CD4-positive, alpha-beta T cell (primary cell): ENCODE measurements at regions not wholly inside any gene's neighbourhood (a gene's known extent, or its start where the extent isn't known, plus 50 kb on each side); places are given as distances from the start of the nearest gene placed in this dataset.

ENCODE experiments used
- ATAC-seq: fragments of 200-7000 bp; cut with Tn5 transposase; one replicate; pipeline ENCODE4 v1.10.0; 2022; ENCODE audit warnings: mild to moderate bottlenecking; ENCODE audit not compliant: poor library complexity
- CTCF ChIA-PET: fragments of 350-600 bp; sonication (Branson Sonifier 250); formaldehyde crosslinking; loops from one replicate; lab custom pipeline; 2021; ENCODE audit warnings: antibody characterized with exemption, inconsistent platforms; lab: Charles Lee
- POLR2A ChIA-PET: fragments of 350-600 bp; sonication (Branson Sonifier 250); formaldehyde crosslinking; loops from one replicate; lab custom pipeline; 2021; ENCODE audit warnings: antibody characterized with exemption, inconsistent platforms; lab: Charles Lee
- DNase-seq, 14 experiments: peaks; one replicate each; pipeline ENCODE4 v3.0.0-alpha.2; 2013 to 2020; ENCODE audit warnings: mixed read lengths in 2 of 14
- H3K27ac ChIP-seq, 2 donors: one replicate each; pipeline versions ENCODE4 v1.5.1 to v1.7.0; 2013; ENCODE audit warnings: low read length in 2 of 2, low read depth in 1 of 2, mild to moderate bottlenecking in 1 of 2
- H3K27me3 ChIP-seq, 2 experiments: 1 replicate in 1 of 2; 2 replicates in 1 of 2; pipeline versions ENCODE4 v1.6.1 to v1.7.0; 2013; ENCODE audit warnings: low read length in 2 of 2, control low read depth in 1 of 2, mild to moderate bottlenecking in 1 of 2, moderate library complexity in 1 of 2; ENCODE audit not compliant: insufficient read depth in 2 of 2, control insufficient read depth in 1 of 2
- H3K36me3 ChIP-seq: one replicate; pipeline ENCODE4 v1.6.1; 2013; ENCODE audit warnings: low read length, control low read depth; ENCODE audit not compliant: insufficient read depth
- H3K4me1 ChIP-seq: one replicate; pipeline ENCODE4 v1.6.1; 2013; ENCODE audit warnings: low read length, control low read depth; ENCODE audit not compliant: insufficient read depth
- H3K4me3 ChIP-seq: one replicate; pipeline ENCODE4 v1.5.1; 2013; ENCODE audit warnings: mild to moderate bottlenecking, low read length, moderate library complexity
- H3K9me3 ChIP-seq, 2 experiments: 1 replicate in 1 of 2; 2 replicates in 1 of 2; pipeline versions ENCODE4 v1.6.1 to v1.7.0; 2013; ENCODE audit warnings: low read length in 2 of 2, mild to moderate bottlenecking in 2 of 2, control low read depth in 1 of 2, moderate library complexity in 1 of 2; ENCODE audit not compliant: control insufficient read depth in 1 of 2, insufficient read depth in 1 of 2
- H3K27ac Mint-ChIP-seq: one replicate; pipeline ENCODE4 v1.8.0; 2020; ENCODE audit warnings: mixed read lengths
- H3K27me3 Mint-ChIP-seq: one replicate; pipeline ENCODE4 v1.8.0; 2021; ENCODE audit warnings: mixed read lengths
- H3K36me3 Mint-ChIP-seq: one replicate; pipeline ENCODE4 v1.8.0; 2021; ENCODE audit warnings: low read depth, mixed read lengths
- H3K4me1 Mint-ChIP-seq: one replicate; pipeline ENCODE4 v1.8.0; 2021; ENCODE audit warnings: low read depth, mixed read lengths
- H3K4me3 Mint-ChIP-seq: one replicate; pipeline ENCODE4 v1.8.0; 2020; ENCODE audit warnings: mild to moderate bottlenecking, mixed read lengths
- H3K9me3 Mint-ChIP-seq: one replicate; pipeline ENCODE4 v1.8.0; 2020; ENCODE audit warnings: mixed read lengths
- intact Hi-C, 2 experiments: fragments of 100-400 bp; cut with DNase I in 1 of 2; cut with micrococcal nuclease in 1 of 2; formaldehyde crosslinking; loops; one replicate each; pipeline versions ENCODE4 v1.15.1 to v1.9.0; 2023 to 2025; cut with DNase I, micrococcal nuclease
- TF ChIP-seq, protein P1 (sequence below): fragments of 200-600 bp; IDR thresholded peaks from one replicate; pipeline ENCODE4 v1.8.0; 2022; ENCODE audit warnings: antibody characterized with exemption, mild to moderate bottlenecking

DNA sequence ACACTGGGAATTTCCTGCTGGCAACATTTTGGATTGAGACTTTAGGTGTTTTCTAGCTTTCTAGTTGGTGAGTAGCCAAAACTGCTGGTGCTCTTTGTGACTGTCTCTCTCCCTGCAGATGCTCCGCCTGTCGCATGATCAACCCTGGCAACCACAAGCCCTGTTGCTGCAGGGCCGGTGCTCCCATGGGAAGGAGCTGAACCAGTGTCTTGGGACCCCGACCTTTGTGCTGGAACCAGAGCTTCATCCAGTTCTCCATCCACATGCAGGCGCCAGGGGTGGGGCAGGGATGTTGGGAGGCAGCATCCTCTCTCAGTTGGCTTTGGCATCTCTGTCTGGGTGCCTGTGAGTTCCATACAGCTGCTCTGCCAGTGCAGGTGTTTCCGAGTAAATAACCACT is 306.2 kb upstream of the MKI67 start:
- intact Hi-C loops: no loop called here
- H3K9me3 ChIP-seq: peaks cover 0 to 40% of the 10 kb centered on the region in 2 experiments
- H3K36me3 ChIP-seq: no peaks in the 10 kb centered on the region
- H3K36me3 Mint-ChIP-seq: no peaks in the 10 kb centered on the region
- no peaks in the 10 kb centered on the region for H3K4me1 ChIP-seq
- H3K9me3 Mint-ChIP-seq: no peaks in the 10 kb centered on the region
- no peak overlapping the region for H3K27ac ChIP-seq
- CTCF ChIA-PET: no interaction called here
- no peak overlapping the region for H3K4me3 Mint-ChIP-seq
- H3K27me3 Mint-ChIP-seq: peaks cover 3% of the 10 kb centered on the region
- POLR2A ChIA-PET: no interaction called here
- H3K4me1 Mint-ChIP-seq: no peaks in the 10 kb centered on the region
- no peak overlapping the region for H3K27ac Mint-ChIP-seq
- H3K4me3 ChIP-seq: no peak overlapping the region
- DNase-seq: no peak
- TF ChIP-seq, protein P1, sequence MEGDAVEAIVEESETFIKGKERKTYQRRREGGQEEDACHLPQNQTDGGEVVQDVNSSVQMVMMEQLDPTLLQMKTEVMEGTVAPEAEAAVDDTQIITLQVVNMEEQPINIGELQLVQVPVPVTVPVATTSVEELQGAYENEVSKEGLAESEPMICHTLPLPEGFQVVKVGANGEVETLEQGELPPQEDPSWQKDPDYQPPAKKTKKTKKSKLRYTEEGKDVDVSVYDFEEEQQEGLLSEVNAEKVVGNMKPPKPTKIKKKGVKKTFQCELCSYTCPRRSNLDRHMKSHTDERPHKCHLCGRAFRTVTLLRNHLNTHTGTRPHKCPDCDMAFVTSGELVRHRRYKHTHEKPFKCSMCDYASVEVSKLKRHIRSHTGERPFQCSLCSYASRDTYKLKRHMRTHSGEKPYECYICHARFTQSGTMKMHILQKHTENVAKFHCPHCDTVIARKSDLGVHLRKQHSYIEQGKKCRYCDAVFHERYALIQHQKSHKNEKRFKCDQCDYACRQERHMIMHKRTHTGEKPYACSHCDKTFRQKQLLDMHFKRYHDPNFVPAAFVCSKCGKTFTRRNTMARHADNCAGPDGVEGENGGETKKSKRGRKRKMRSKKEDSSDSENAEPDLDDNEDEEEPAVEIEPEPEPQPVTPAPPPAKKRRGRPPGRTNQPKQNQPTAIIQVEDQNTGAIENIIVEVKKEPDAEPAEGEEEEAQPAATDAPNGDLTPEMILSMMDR: no peak
- no peak for ATAC-seq
- peaks cover 0 to 4% of the 10 kb centered on the region in 2 experiments for H3K27me3 ChIP-seq

DNA sequence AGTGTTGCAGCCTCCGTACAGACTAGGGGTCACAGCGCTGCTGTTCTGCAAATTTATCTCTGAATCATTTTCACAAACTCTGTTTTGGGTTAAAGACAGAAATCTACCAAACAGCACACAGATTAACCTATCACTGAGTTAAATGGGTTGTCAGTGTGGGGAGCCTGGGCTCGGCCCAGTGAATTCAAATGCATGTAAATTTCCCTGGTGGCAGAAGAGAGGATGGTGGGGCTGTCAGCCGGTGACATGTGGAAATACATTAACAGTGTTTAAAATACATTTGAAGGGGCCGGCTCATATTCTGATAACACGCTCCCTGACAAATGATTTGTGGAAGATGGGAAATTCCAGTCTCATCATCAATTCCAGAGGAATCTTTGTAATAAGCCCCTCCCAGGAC is 309.6 kb upstream of the MKI67 start:
- peaks cover 13% of the 10 kb centered on the region for H3K27me3 Mint-ChIP-seq
- no peaks in the 10 kb centered on the region for H3K9me3 Mint-ChIP-seq
- no peak overlapping the region for H3K27ac Mint-ChIP-seq
- H3K9me3 ChIP-seq: peaks cover 0 to 37% of the 10 kb centered on the region in 2 experiments
- no peak overlapping the region for H3K4me3 ChIP-seq
- intact Hi-C loops: no loop called here
- POLR2A ChIA-PET: no interaction called here
- CTCF ChIA-PET: no interaction called here
- DNase-seq (no peak), ATAC-seq (no peak)
- TF ChIP-seq, protein P1: no peak
- no peak overlapping the region for H3K4me3 Mint-ChIP-seq
- H3K36me3 Mint-ChIP-seq: no peaks in the 10 kb centered on the region
- H3K36me3 ChIP-seq: no peaks in the 10 kb centered on the region
- no peak overlapping the region for H3K27ac ChIP-seq
- no peaks in the 10 kb centered on the region for H3K4me1 Mint-ChIP-seq
- H3K27me3 ChIP-seq: peaks cover 0 to 4% of the 10 kb centered on the region in 2 experiments
- no peaks in the 10 kb centered on the region for H3K4me1 ChIP-seq

DNA sequence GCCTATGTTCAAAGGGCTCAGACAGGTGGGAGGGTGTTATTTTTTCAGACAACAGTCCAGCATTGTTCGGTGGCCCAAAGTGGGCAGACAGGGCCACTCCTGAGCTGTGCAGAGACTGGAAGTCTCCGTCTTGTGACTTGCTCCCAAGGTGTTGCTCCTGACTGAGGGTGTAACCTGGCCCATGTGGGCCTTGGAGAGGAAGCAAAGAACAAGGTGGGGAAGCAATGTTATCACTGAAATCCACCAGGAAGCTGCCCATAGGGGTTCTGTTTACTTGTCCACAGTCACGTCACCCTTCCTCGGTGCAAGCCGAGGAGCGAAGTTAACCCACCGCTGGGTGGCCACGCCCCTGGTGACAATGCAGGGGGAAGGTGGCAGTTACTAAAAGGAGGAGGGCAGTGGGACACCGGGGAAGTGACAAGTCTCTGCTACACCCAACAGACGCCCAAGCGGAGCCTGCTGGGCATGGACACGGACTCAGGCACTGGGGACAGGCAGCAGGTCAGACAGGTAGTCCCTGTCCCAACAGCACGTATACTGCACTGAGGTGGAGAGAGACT is 311.6 kb upstream of the MKI67 start:
- H3K36me3 Mint-ChIP-seq: no peaks in the 10 kb centered on the region
- no peak overlapping the region for H3K27ac Mint-ChIP-seq
- no peak overlapping the region for H3K4me3 Mint-ChIP-seq
- peaks cover 13% of the 10 kb centered on the region for H3K27me3 Mint-ChIP-seq
- Histone ChIP-seq H3K27me3 (peaks cover 0 to 4% of the 10 kb centered on the region in 2 experiments), H3K4me3 (no peak overlapping the region), H3K4me1 (no peaks in the 10 kb centered on the region), H3K36me3 (no peaks in the 10 kb centered on the region), H3K9me3 (peaks cover 0 to 23% of the 10 kb centered on the region in 2 experiments), H3K27ac (no peak overlapping the region)
- ChIA-PET POLR2A (no interaction called here), CTCF (no interaction called here)
- TF ChIP-seq, protein P1: no peak
- no peak for DNase-seq
- ATAC-seq: no peak
- intact Hi-C loops: no loop called here
- no peaks in the 10 kb centered on the region for H3K9me3 Mint-ChIP-seq
- H3K4me1 Mint-ChIP-seq: no peaks in the 10 kb centered on the region
